ENCODE measurements at regions not wholly inside any gene's neighbourhood (a gene's known extent, or its start where the extent isn't known, plus 50 kb on each side); places are given as distances from the start of the nearest gene placed in this dataset.

GRCh38 chr6:82419132-82419581 lies 55.5 kb downstream of the TPBG start:
- Mint-ChIP-seq H3K36me3 (ENCODE audit: low read depth) (no peaks in the 10 kb centered on the region), H3K4me1 (no peaks in the 10 kb centered on the region), H3K27me3 (ENCODE audit: low read depth) (no peaks in the 10 kb centered on the region), H3K27ac (ENCODE audit: unreplicated experiment) (no peak overlapping the region), H3K9me3 (no peaks in the 10 kb centered on the region), H3K4me3 (no peak overlapping the region)
- no peak for TF ChIP-seq CTCF (conservative IDR thresholded peaks at IDR 0.05)
- DNase-seq (ENCODE audit: low read depth, low spot score) = no peak

GRCh38 chr6:82419859-82420258 lies 56.2 kb downstream of the TPBG start:
- no peak for TF ChIP-seq CTCF (conservative IDR thresholded peaks at IDR 0.05)
- H3K4me1 Mint-ChIP-seq = peaks cover 5% of the 10 kb centered on the region
- no peak overlapping the region for H3K4me3 Mint-ChIP-seq
- H3K36me3 Mint-ChIP-seq (ENCODE audit: low read depth) = no peaks in the 10 kb centered on the region
- no peaks in the 10 kb centered on the region for H3K27me3 Mint-ChIP-seq (ENCODE audit: low read depth)
- no peak for DNase-seq (ENCODE audit: low read depth, low spot score)
- no peak overlapping the region for H3K27ac Mint-ChIP-seq (ENCODE audit: unreplicated experiment)
- H3K9me3 Mint-ChIP-seq = no peaks in the 10 kb centered on the region

- Mint-ChIP-seq H3K4me1 (no peaks in the 10 kb centered on the region), H3K27ac (ENCODE audit: unreplicated experiment) (no peak overlapping the region), H3K9me3 (no peaks in the 10 kb centered on the region), H3K36me3 (ENCODE audit: low read depth) (no peaks in the 10 kb centered on the region), H3K27me3 (ENCODE audit: low read depth) (no peaks in the 10 kb centered on the region), H3K4me3 (no peak overlapping the region)
- DNase-seq (ENCODE audit: low read depth, low spot score) = no peak
- TF ChIP-seq CTCF (conservative IDR thresholded peaks at IDR 0.05) = no peak
Measured at GRCh38 chr6:82430611-82431010, 67.0 kb downstream of the TPBG start.

GRCh38 chr6:82436740-82437139 lies 73.1 kb downstream of the TPBG start:
- no peaks in the 10 kb centered on the region for H3K4me1 Mint-ChIP-seq
- no peak overlapping the region for H3K4me3 Mint-ChIP-seq
- no peak for TF ChIP-seq CTCF (conservative IDR thresholded peaks at IDR 0.05)
- no peaks in the 10 kb centered on the region for H3K36me3 Mint-ChIP-seq (ENCODE audit: low read depth)
- H3K27me3 Mint-ChIP-seq (ENCODE audit: low read depth) = no peaks in the 10 kb centered on the region
- DNase-seq (ENCODE audit: low read depth, low spot score) = no peak
- no peaks in the 10 kb centered on the region for H3K9me3 Mint-ChIP-seq
- H3K27ac Mint-ChIP-seq (ENCODE audit: unreplicated experiment) = no peak overlapping the region

GRCh38 chr6:82437701-82438100 lies 74.1 kb downstream of the TPBG start:
- Mint-ChIP-seq H3K4me1 (no peaks in the 10 kb centered on the region), H3K36me3 (ENCODE audit: low read depth) (no peaks in the 10 kb centered on the region), H3K4me3 (no peak overlapping the region), H3K27me3 (ENCODE audit: low read depth) (no peaks in the 10 kb centered on the region), H3K9me3 (no peaks in the 10 kb centered on the region), H3K27ac (ENCODE audit: unreplicated experiment) (no peak overlapping the region)
- no peak for DNase-seq (ENCODE audit: low read depth, low spot score)
- no peak for TF ChIP-seq CTCF (conservative IDR thresholded peaks at IDR 0.05)

Data from neural crest cell (in vitro differentiated cells).